Body of pancreas (tissue), 4 donors: ENCODE measurements at regions not wholly inside any gene's neighbourhood (a gene's known extent, or its start where the extent isn't known, plus 50 kb on each side); places are given as distances from the start of the nearest gene placed in this dataset.
"Not testable (repeated sequence)": the region's sequence is repeated elsewhere in the genome, so short reads cannot be mapped to it uniquely, and the experiment has no call there.

Experiments
- ATAC-seq: fragments of 150-250 bp; one replicate; pipeline ENCODE4 v1.9.1; 2016
- DNase-seq, 4 donors: peaks; one replicate each; pipeline ENCODE4 v3.0.0-alpha.2; 2019
- H3K27ac ChIP-seq, 4 donors: fragments of 200-600 bp; sonication (generic); 1 replicate in 3 of 4; 2 replicates in 1 of 4; pipeline versions ENCODE4 v1.5.1 to v1.6.1; 2016 to 2019; ENCODE audit warnings: mild to moderate bottlenecking in 1 of 4, mixed read lengths in 1 of 4, moderate library complexity in 1 of 4
- H3K27me3 ChIP-seq, 2 donors: fragments of 200-600 bp; sonication (generic); one replicate each; pipeline ENCODE4 v1.6.0; 2016; ENCODE audit warnings: mild to moderate bottlenecking in 1 of 2
- H3K36me3 ChIP-seq, 2 donors: fragments of 200-600 bp; sonication (generic); replicated peaks in 1 of 2; 2 replicates each; pipeline ENCODE4 v1.5.1; 2016; ENCODE audit warnings: low read depth in 2 of 2; ENCODE audit not compliant: insufficient read depth in 1 of 2
- H3K4me1 ChIP-seq: fragments of 200-600 bp; sonication (generic); one replicate; pipeline ENCODE4 v1.6.0; 2016
- H3K4me3 ChIP-seq, 2 donors: fragments of 200-600 bp; sonication (generic); 1 replicate in 1 of 2; 2 replicates in 1 of 2; pipeline ENCODE4 v1.5.1; 2016 to 2019
- H3K9me3 ChIP-seq, 3 donors: fragments of 200-600 bp; sonication (generic); 1 replicate in 2 of 3; 2 replicates in 1 of 3; pipeline ENCODE4 v1.5.1; 2016
- POLR2A ChIP-seq, 3 donors: fragments of 450-650 bp; IDR thresholded peaks; one replicate each; pipeline ENCODE4 v1.6.1; 2016; ENCODE audit warnings: antibody characterized with exemption in 3 of 3, mild to moderate bottlenecking in 2 of 3
- WGBS, 2 donors: methylation state at CpG; one replicate each; pipeline ENCODE4 v1.1.5; 2017; 5-methylcytosine and 5-hydroxymethylcytosine counted together
- intact Hi-C: fragments of 100-400 bp; cut with DNase I; formaldehyde crosslinking; loops from one replicate; pipeline ENCODE4 v1.15.1; 2023
- TF ChIP-seq, protein P1 (sequence below), 7 experiments: fragments of 450-650 bp in 4 of 7; fragments of 200-600 bp in 3 of 7; sonication (generic) in 3 of 7; IDR thresholded peaks; one replicate each; pipeline ENCODE4 v1.5.1; 2016 to 2019; ENCODE audit warnings: antibody characterized with exemption in 7 of 7

DNA sequence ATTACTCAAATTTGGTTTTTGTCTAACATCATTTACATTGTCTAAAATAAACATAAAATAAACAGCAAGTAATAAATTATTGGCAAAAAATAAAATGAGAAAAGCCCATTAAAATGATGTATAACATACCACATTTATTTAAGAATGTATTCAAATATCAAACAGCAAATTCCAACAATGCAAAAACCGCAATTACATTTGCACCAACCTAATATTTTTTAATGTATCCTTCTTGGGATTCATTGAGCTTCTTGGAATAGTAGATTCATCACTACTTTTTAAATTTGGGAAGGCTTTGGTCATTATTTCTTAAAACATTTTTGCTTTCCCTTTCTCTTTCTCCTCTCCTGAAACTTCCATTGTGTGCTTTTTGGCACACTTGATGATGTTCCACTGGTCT is 400.2 kb downstream of the MAGEE1 start:
- intact Hi-C loops, result no loop called here
- WGBS, 2 donors, result 52 to 58% methylated on average over 1 of the region's 1 CpG
- ATAC-seq (no peak), DNase-seq (no peak)
- Histone ChIP-seq H3K36me3 (no peaks in the 10 kb centered on the region), H3K27me3 (no peaks in the 10 kb centered on the region), H3K27ac (no peak overlapping the region), H3K4me3 (no peak overlapping the region), H3K4me1 (no peaks in the 10 kb centered on the region), H3K9me3 (no peaks in the 10 kb centered on the region)
- no peak for TF ChIP-seq POLR2A (IDR thresholded peaks at IDR 0.05)
- TF ChIP-seq, protein P1, sequence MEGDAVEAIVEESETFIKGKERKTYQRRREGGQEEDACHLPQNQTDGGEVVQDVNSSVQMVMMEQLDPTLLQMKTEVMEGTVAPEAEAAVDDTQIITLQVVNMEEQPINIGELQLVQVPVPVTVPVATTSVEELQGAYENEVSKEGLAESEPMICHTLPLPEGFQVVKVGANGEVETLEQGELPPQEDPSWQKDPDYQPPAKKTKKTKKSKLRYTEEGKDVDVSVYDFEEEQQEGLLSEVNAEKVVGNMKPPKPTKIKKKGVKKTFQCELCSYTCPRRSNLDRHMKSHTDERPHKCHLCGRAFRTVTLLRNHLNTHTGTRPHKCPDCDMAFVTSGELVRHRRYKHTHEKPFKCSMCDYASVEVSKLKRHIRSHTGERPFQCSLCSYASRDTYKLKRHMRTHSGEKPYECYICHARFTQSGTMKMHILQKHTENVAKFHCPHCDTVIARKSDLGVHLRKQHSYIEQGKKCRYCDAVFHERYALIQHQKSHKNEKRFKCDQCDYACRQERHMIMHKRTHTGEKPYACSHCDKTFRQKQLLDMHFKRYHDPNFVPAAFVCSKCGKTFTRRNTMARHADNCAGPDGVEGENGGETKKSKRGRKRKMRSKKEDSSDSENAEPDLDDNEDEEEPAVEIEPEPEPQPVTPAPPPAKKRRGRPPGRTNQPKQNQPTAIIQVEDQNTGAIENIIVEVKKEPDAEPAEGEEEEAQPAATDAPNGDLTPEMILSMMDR (IDR thresholded peaks at IDR 0.05), result no peak

DNA sequence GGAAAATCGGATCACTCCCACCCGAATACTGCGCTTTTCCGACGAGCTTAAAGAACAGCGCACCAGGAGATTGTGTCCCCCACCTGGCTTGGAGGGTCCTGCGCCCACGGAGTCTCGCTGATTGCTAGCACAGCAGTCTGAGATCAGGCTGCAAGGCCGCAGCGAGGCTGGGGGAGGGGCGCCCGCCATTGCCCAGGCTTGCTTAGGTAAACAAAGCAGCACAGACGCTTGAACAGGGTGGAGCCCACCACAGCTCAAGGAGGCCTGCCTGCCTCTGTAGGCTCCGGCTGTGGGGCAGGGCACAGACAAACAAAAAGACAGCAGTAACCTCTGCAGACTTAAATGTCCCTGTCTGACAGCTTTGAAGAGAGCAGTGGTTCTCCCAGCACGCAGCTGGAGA is 413.4 kb downstream of the MAGEE1 start:
- H3K27ac ChIP-seq, H3K9me3 ChIP-seq, H3K4me3 ChIP-seq, H3K4me1 ChIP-seq, intact Hi-C loops, ATAC-seq, H3K36me3 ChIP-seq, DNase-seq, H3K27me3 ChIP-seq: not testable (repeated sequence)
- 4% methylated on average over 5 of the region's 16 CpGs; no CpG with 5 or more reads in 1 of the 2 donors for WGBS, 2 donors

DNA sequence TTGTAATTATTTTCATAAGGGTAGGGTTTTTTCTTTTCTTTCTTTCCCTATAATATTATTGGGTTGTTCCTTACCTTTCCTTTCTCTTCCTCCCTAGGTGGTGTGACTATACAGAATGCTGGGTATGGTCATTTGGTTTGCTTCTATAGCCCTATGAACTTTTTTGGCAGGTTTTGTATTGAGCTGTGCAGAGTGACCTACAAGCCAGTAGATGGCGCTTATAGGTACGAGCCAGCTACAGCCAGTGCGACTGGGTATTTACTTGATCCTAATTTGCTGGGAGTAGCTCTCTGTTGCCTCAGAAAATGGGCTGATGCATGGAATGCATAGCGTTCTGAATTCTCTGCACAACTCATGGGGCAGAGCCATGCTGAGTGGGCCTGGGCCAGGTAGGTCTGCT is 423.3 kb downstream of the MAGEE1 start:
- H3K4me1 ChIP-seq, result no peaks in the 10 kb centered on the region
- H3K4me3 ChIP-seq, result no peak overlapping the region
- 19 to 20% methylated on average over 2 to 4 of the region's 4 CpGs for WGBS, 2 donors
- H3K27me3 ChIP-seq, result no peaks in the 10 kb centered on the region
- no peaks in the 10 kb centered on the region for H3K9me3 ChIP-seq
- no peak overlapping the region for H3K27ac ChIP-seq
- intact Hi-C loops, result no loop called here
- TF ChIP-seq POLR2A (IDR thresholded peaks at IDR 0.05), result no peak
- TF ChIP-seq, protein P1 (IDR thresholded peaks at IDR 0.05), result no peak
- DNase-seq (no peak), ATAC-seq (no peak)
- no peaks in the 10 kb centered on the region for H3K36me3 ChIP-seq

DNA sequence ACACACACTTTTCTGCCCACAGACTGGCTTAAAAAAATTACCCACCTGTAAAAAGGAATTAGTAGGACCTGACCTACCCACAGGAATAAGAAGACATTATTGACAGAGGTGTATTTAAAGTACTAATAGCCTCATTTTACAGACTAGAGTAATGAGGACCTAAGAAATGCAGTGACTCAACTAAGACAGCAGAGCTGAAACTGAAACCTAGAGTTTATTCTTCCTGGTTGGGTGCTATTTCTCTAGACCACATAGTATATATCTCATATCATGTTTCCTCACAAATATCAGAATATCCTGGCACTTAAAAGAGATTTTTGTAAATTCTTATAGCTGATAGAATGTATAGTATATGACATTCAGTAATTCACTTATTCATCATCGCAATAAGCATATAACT is 435.0 kb downstream of the MAGEE1 start:
- H3K4me3 ChIP-seq, result no peak overlapping the region
- no peaks in the 10 kb centered on the region for H3K36me3 ChIP-seq
- no peak overlapping the region for H3K27ac ChIP-seq
- no peaks in the 10 kb centered on the region for H3K4me1 ChIP-seq
- no peak for TF ChIP-seq POLR2A (IDR thresholded peaks at IDR 0.05)
- TF ChIP-seq, protein P1 (IDR thresholded peaks at IDR 0.05), result no peak
- ATAC-seq (no peak), DNase-seq (no peak)
- intact Hi-C loops, result no loop called here
- H3K27me3 ChIP-seq, result no peaks in the 10 kb centered on the region
- WGBS, 2 donors, result 82 to 89% methylated on average over 1 of the region's 1 CpG
- no peaks in the 10 kb centered on the region for H3K9me3 ChIP-seq

DNA sequence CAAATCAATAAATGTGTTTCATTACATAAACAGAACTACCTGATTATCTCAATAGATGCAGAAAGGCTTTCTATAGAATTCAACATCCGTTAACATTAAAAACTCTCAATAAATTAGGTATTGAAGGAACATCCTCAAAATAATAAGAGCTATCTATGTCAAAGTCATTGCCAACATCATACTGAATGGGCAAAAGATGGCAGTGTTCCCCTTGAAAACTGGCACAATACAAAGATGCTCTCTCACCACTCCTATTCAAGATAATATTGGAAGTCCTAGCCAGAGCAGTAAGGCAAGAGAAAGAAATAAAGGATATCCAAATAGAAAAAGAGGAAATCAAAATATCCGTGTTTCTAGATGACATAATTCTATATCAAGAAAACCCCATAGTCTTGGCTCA is 466.4 kb downstream of the MAGEE1 start:
- no peaks in the 10 kb centered on the region for H3K4me1 ChIP-seq
- ATAC-seq, result no peak
- no peak overlapping the region for H3K4me3 ChIP-seq
- H3K9me3 ChIP-seq, result no peaks in the 10 kb centered on the region
- H3K36me3 ChIP-seq, result no peaks in the 10 kb centered on the region
- TF ChIP-seq POLR2A (IDR thresholded peaks at IDR 0.05), result no peak
- TF ChIP-seq, protein P1 (IDR thresholded peaks at IDR 0.05), result no peak
- intact Hi-C loops, result no loop called here
- H3K27me3 ChIP-seq, result no peaks in the 10 kb centered on the region
- 38 to 67% methylated on average over 2 of the region's 2 CpGs for WGBS, 2 donors
- no peak for DNase-seq
- H3K27ac ChIP-seq, result no peak overlapping the region
